Suppressor macrophage (primary cell): ENCODE measurements at regions not wholly inside any gene's neighbourhood (a gene's known extent, or its start where the extent isn't known, plus 50 kb on each side); places are given as distances from the start of the nearest gene placed in this dataset.
"Not testable (repeated sequence)": the region's sequence is repeated elsewhere in the genome, so short reads cannot be mapped to it uniquely, and the experiment has no call there.

Experiments
- DNase-seq, 4 experiments: peaks; one replicate each; pipeline ENCODE4 v3.0.0-alpha.2; 2020 to 2022

GRCh38 chr11:81380395-81380794 is 1353.3 kb downstream of the FAM181B start:
- no peak for DNase-seq

- no peak for DNase-seq
These were observed 1356.2 kb downstream of the FAM181B start for GRCh38 chr11:81377418-81377817.

GRCh38 chr11:81373986-81374385 is 1359.7 kb downstream of the FAM181B start:
- DNase-seq, result no peak

DNA sequence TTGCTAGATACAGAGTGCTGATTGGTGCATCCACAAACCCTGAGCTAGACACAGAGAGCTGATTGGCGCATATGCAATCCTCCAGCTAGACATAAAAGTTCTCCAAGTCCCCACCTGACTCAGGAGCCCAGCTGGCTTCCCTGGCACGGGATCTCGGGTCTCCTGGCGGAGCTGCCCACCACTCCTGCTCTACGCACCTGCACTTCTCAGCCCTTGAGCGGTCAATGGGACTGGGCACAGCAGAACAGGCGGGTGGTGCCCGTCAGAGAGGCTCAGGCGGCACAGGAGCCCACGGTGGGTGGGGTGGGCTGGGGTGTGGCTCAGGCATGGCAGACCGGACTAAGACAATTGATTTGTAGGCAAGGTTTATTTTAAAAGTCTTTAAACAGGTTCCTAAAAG is 1365.5 kb downstream of the FAM181B start:
- DNase-seq, result no peak

DNA sequence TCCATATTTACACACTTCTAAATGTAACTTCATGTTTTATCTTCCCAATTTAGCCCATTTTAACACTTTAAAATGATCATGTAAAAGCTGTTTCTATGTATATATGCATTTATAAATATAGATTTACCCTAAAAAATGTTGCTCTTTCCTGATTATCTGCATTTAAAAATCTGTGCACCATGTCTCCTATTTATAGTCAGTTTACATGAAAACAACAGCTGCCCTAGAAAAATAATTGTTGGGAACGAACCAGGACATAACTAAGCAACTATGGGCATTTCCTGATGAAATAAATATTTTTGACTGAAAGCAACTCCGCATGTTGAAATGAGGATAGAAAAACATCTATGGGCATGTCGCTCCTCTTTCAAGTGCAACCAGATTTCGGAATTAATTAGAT is 1368.2 kb downstream of the FAM181B start:
- no peak for DNase-seq

GRCh38 chr11:81359476-81359875 is 1374.2 kb downstream of the FAM181B start:
- no peak for DNase-seq

- DNase-seq, result no peak
These were observed 1388.1 kb downstream of the FAM181B start for GRCh38 chr11:81345609-81346008.

- DNase-seq, result no peak
These were observed 1390.7 kb downstream of the FAM181B start for GRCh38 chr11:81342966-81343365.

DNA sequence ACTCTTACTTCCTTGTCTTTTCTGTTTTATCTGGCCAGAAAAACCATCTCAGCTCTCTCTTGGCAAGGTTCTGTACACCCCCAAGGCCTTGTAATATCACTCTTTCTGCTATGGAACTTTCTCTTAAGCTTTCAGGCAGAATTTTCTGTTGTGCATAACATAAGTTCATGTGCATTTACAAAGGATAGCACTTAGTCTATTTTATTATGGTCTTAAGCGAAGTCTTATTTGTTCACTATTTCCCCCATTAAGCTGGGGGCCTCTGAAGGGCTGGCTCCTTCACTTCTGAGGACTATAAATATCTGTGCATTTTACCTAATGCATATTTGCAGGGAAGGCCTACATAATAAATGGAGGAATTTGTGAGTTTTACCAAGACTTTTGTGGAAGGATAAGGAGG is 1393.4 kb downstream of the FAM181B start:
- DNase-seq, result no peak

DNA sequence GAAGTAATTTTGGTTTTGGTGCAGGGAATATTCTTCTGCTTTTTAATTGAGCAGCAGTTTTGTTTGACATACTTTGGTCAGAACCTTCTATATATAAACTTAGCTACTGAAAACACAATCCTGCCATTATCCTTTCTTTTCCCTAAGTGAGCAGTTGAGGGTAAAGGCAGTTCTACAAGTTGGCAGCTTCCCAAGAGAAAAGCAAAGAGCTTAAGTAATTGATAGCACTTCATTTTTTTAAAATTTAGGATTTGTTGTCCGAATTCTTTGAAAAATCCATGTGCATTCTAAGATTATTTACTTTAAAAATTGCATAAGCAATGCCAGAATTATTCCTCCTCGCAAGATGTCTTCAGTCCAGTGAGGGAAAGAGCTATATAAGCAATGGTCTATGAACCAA is 1394.1 kb downstream of the FAM181B start:
- DNase-seq, result no peak

GRCh38 chr11:81337756-81338155 is 1395.9 kb downstream of the FAM181B start:
- DNase-seq, result no peak

DNA sequence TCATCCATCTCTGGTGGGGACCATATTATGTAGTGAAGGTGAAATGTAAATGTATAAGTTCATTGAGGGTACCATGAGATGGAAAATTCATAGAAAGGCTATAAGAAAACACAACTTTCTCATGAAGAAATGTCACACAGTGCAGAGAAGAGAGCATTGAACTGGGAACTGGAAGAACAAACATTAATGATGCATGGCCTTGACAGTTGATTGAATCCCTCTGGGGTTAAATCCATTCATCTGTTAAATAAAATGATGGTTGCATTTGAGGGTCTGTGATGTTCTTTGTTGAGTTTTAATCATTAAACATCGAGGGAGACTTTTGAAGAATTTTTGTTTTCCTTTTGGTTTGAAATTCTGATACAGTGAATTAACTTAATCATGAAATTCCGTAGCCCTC is 1401.4 kb downstream of the FAM181B start:
- DNase-seq, result no peak

DNA sequence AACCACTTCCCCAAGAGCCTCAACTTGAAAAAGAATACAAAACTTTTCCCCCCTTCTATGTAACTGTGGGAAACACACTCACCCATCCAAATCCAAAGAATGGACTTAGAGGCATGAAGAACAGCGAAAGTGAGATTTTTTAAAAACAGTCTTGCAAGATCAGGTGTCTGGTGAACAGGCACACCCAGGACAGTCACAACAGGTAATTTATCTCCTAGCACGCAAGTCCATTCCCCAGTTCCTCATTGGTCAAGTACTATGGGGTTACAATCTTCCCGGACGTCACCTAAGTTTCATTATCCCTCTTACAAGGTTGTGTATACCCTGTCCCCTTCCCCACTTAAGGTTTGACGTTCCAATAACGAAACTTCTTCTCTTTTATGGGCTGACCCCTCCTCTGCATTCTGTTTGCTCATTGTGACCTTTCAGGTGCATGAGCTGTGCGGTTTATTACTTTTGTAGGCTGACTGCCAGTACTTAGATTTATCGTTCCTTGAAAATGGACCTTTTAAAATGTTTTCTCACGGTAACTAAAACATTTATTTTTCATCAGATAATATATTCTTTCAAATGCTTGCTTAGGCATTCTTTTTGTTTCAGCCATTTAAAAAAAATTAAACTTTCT is 1401.9 kb downstream of the FAM181B start:
- no peak for DNase-seq

GRCh38 chr11:81331088-81331487 is 1402.6 kb downstream of the FAM181B start:
- DNase-seq, result no peak

GRCh38 chr11:81303038-81303664 is 1430.5 kb downstream of the FAM181B start:
- no peak for DNase-seq

GRCh38 chr11:81301166-81301830 is 1432.4 kb downstream of the FAM181B start:
- DNase-seq, result no peak

DNA sequence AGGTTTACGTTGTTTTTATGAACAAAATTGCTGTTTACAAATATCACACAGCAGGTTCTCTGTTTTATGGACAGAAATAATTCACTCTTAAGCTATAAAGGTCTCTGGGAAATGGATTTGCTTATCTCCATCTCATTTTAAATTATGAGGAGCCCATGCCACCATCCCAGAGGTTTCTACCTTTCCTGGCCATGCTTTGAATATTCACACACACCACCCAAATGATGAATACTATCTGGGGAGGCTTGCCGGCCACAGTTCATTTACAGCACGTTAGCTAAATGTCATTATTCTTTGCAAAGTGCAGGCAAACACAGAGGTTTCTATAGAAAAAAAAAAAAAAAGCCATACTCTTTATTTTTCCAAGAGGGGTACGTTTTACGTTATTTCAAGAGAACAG is 1446.7 kb downstream of the FAM181B start:
- DNase-seq, result no peak

- DNase-seq, result no peak
These were observed 1447.1 kb downstream of the FAM181B start for GRCh38 chr11:81286550-81286949.

- not testable (repeated sequence) for DNase-seq
These were observed 1453.4 kb downstream of the FAM181B start for GRCh38 chr11:81280228-81280627.

- no peak for DNase-seq
These were observed 1454.7 kb downstream of the FAM181B start for GRCh38 chr11:81278991-81279390.

- no peak for DNase-seq
These were observed 1463.0 kb downstream of the FAM181B start for GRCh38 chr11:81270686-81271085.

- DNase-seq, result no peak
These were observed 1466.4 kb downstream of the FAM181B start for GRCh38 chr11:81267246-81267645.

- DNase-seq, result no peak
These were observed 1474.2 kb downstream of the FAM181B start for GRCh38 chr11:81259471-81259870.

GRCh38 chr11:81255895-81256294 is 1477.8 kb downstream of the FAM181B start:
- no peak for DNase-seq
